SK-N-SH (cell line): ENCODE measurements at regions not wholly inside any gene's neighbourhood (a gene's known extent, or its start where the extent isn't known, plus 50 kb on each side); places are given as distances from the start of the nearest gene placed in this dataset.

Experiments
- CTCF ChIA-PET: fragments of 300-600, 350-600 bp; formaldehyde crosslinking; extraction: SDS; loops from one replicate; lab custom pipeline; 2021; lab: Yijun Ruan, JAX
- POLR2A ChIA-PET: fragments of 350-600 bp; sonication (Branson Sonifier 250); formaldehyde crosslinking; extraction: SDS; loops from one replicate; lab custom pipeline; 2020; ENCODE audit warnings: antibody characterized with exemption, inconsistent platforms; lab: Yijun Ruan, JAX
- DNase-seq: peaks from one replicate; pipeline ENCODE4 v3.0.0; 2012
- H2AFZ ChIP-seq: fragments of 200-600 bp; sonication (generic); 2 replicates; pipeline ENCODE4 v1.8.1; 2016; ENCODE audit warnings: antibody characterized with exemption, mild to moderate bottlenecking, low read depth
- H3F3A ChIP-seq: fragments of 200-600 bp; sonication (generic); replicated peaks from 2 replicates; pipeline ENCODE3; 2016; ENCODE audit warnings: antibody characterized with exemption, mild to moderate bottlenecking; ENCODE audit not compliant: insufficient read depth
- H3K27ac ChIP-seq, 2 experiments: fragments of 200-500 bp in 1 of 2; fragments of 200-600 bp in 1 of 2; sonication (Bioruptor generic) in 1 of 2; sonication (generic), shearing (Covaris generic) in 1 of 2; 2 replicates each; pipeline versions ENCODE4 v1.5.1 to v1.6.1; 2014 to 2016; ENCODE audit warnings: low read depth in 2 of 2, inconsistent platforms in 1 of 2, low read length in 1 of 2, mild to moderate bottlenecking in 1 of 2, mixed read lengths in 1 of 2
- H3K27me3 ChIP-seq: fragments of 200-600 bp; sonication (generic), shearing (Covaris generic); 2 replicates; pipeline ENCODE4 v1.6.1; 2016; ENCODE audit warnings: mixed run types; ENCODE audit not compliant: insufficient read depth
- H3K36me3 ChIP-seq, 2 experiments: fragments of 200-500 bp in 1 of 2; fragments of 200-600 bp in 1 of 2; sonication (Bioruptor generic) in 1 of 2; sonication (generic) in 1 of 2; replicated peaks in 1 of 2; 2 replicates each; pipeline versions ENCODE3 to v1.5.1; 2014 to 2016; ENCODE audit warnings: low read length in 1 of 2, mild to moderate bottlenecking in 1 of 2; ENCODE audit not compliant: insufficient read depth in 2 of 2, control insufficient read depth in 1 of 2
- H3K4me1 ChIP-seq, 2 experiments: fragments of 200-500 bp in 1 of 2; fragments of 200-600 bp in 1 of 2; sonication (Bioruptor generic) in 1 of 2; sonication (generic), shearing (Covaris generic) in 1 of 2; 2 replicates each; pipeline versions ENCODE4 v1.5.1 to v1.6.1; 2014 to 2016; ENCODE audit warnings: low read depth in 1 of 2, low read length in 1 of 2, mixed run types in 1 of 2; ENCODE audit not compliant: insufficient read depth in 2 of 2, control insufficient read depth in 1 of 2
- H3K4me2 ChIP-seq: fragments of 200-600 bp; sonication (generic), shearing (Covaris generic); 2 replicates; pipeline ENCODE4 v1.6.1; 2017; ENCODE audit warnings: mixed run types
- H3K4me3 ChIP-seq, 2 experiments: fragments of 200-500 bp in 1 of 2; fragments of 200-600 bp in 1 of 2; sonication (Bioruptor generic) in 1 of 2; sonication (generic), shearing (Covaris generic) in 1 of 2; 2 replicates each; pipeline versions ENCODE4 v1.5.1 to v1.8.1; 2014 to 2016; ENCODE audit warnings: low read depth in 2 of 2, inconsistent platforms in 1 of 2, low read length in 1 of 2, mild to moderate bottlenecking in 1 of 2, mixed read lengths in 1 of 2, moderate library complexity in 1 of 2
- H3K79me2 ChIP-seq: fragments of 200-600 bp; sonication (generic); 2 replicates; pipeline ENCODE4 v1.8.1; 2017; ENCODE audit warnings: mild to moderate bottlenecking; ENCODE audit not compliant: insufficient read depth
- H3K9ac ChIP-seq: fragments of 200-600 bp; sonication (generic); 2 replicates; pipeline ENCODE4 v1.6.1; 2017; ENCODE audit warnings: mixed run types
- H3K9me2 ChIP-seq: fragments of 200-600 bp; sonication (generic); 2 replicates; pipeline ENCODE4 v1.6.1; 2017; ENCODE audit warnings: mixed run types
- H3K9me3 ChIP-seq: fragments of 200-600 bp; sonication (generic); 2 replicates; pipeline ENCODE4 v1.6.1; 2017; ENCODE audit warnings: mixed run types, mild to moderate bottlenecking, moderate library complexity
- H4K20me1 ChIP-seq: fragments of 200-600 bp; sonication (generic); 2 replicates; pipeline ENCODE4 v1.6.1; 2017; ENCODE audit warnings: mild to moderate bottlenecking, mixed run types; ENCODE audit not compliant: insufficient read depth
- CHD2 ChIP-seq: fragments of 150-350 bp; IDR thresholded peaks from 2 replicates; pipeline ENCODE4 v1.6.1; 2018; ENCODE audit warnings: low read length; ENCODE audit not compliant: partially characterized antibody
- EP300 ChIP-seq, 2 experiments: IDR thresholded peaks; 2 replicates each; pipeline versions ENCODE4 v1.4.0 to v1.6.1; 2012; ENCODE audit warnings: borderline replicate concordance in 1 of 2, low read depth in 1 of 2, low read length in 1 of 2
- EZH2phosphoT487 ChIP-seq: fragments of 200-600 bp; sonication (generic); IDR thresholded peaks from 2 replicates; pipeline ENCODE4 v1.6.1; 2017; ENCODE audit warnings: low read depth, mixed run types, mild to moderate bottlenecking, antibody characterized with exemption, moderate library complexity, borderline replicate concordance
- FOSL2 ChIP-seq: IDR thresholded peaks from 2 replicates; pipeline ENCODE4 v1.4.0; 2012; ENCODE audit warnings: low read depth, mild to moderate bottlenecking, moderate library complexity, borderline replicate concordance
- FOXJ3 ChIP-seq: sonication (generic); formaldehyde crosslinking; IDR thresholded peaks from 2 replicates; pipeline ENCODE4 v1.5.1; 2020; ENCODE audit warnings: mild to moderate bottlenecking, missing genetic modification reagents
- GABPA ChIP-seq: IDR thresholded peaks from 2 replicates; pipeline ENCODE4 v1.4.0; 2012; ENCODE audit warnings: low read depth, mild to moderate bottlenecking
- GATA2 ChIP-seq: sonication (generic); formaldehyde crosslinking; IDR thresholded peaks from 2 replicates; pipeline ENCODE4 v1.5.0; 2020; ENCODE audit warnings: mild to moderate bottlenecking, missing genetic modification reagents
- IRF3 ChIP-seq: fragments of 150-350 bp; IDR thresholded peaks from 2 replicates; pipeline ENCODE4 v1.6.1; 2016; ENCODE audit warnings: mild to moderate bottlenecking, low read depth, low read length
- MAX ChIP-seq: IDR thresholded peaks from 2 replicates; pipeline ENCODE4 v1.4.0; 2012; ENCODE audit warnings: low read depth
- NFIC ChIP-seq: IDR thresholded peaks from 2 replicates; pipeline ENCODE4 v1.4.0; 2012; ENCODE audit warnings: borderline replicate concordance
- NRF1 ChIP-seq: IDR thresholded peaks from 2 replicates; pipeline ENCODE4 v1.6.1; 2012; ENCODE audit warnings: low read depth, mild to moderate bottlenecking, low read length
- PBX3 ChIP-seq: IDR thresholded peaks from 2 replicates; pipeline ENCODE4; 2012
- RAD21 ChIP-seq: IDR thresholded peaks from 2 replicates; pipeline ENCODE4 v1.6.1; 2012; ENCODE audit warnings: mild to moderate bottlenecking, low read length
- RCOR1 ChIP-seq: fragments of 150-350 bp; IDR thresholded peaks from 2 replicates; pipeline ENCODE4 v1.6.1; 2017; ENCODE audit warnings: antibody characterized with exemption, low read length
- REST ChIP-seq: IDR thresholded peaks from 2 replicates; pipeline ENCODE4 v1.6.1; 2012; ENCODE audit warnings: mild to moderate bottlenecking, low read depth, low read length, moderate library complexity
- RFX5 ChIP-seq: IDR thresholded peaks from 2 replicates; pipeline ENCODE4 v1.6.1; 2012; ENCODE audit warnings: mild to moderate bottlenecking, improper control_type of control experiment, low read length
- RXRA ChIP-seq: IDR thresholded peaks from 2 replicates; pipeline ENCODE4 v1.4.0; 2012; ENCODE audit warnings: low read depth, mild to moderate bottlenecking, borderline replicate concordance
- SIN3A ChIP-seq: IDR thresholded peaks from 2 replicates; pipeline ENCODE4 v1.6.1; 2012; ENCODE audit warnings: low read depth, mild to moderate bottlenecking, low read length, moderate library complexity, borderline replicate concordance
- TCF12 ChIP-seq: IDR thresholded peaks from 2 replicates; pipeline ENCODE4 v1.4.0; 2012
- ZBTB33 ChIP-seq: IDR thresholded peaks from 2 replicates; pipeline ENCODE4 v1.4.0; 2012; ENCODE audit warnings: low read depth, borderline replicate concordance
- WGBS: methylation state at CpG from one replicate; pipeline ENCODE4 v1.1.6; 2017; ENCODE audit warnings: low lambda C conversion rate; 5-methylcytosine and 5-hydroxymethylcytosine counted together

- DNase-seq = no peak
- TF ChIP-seq IRF3 (no peak), TCF12 (no peak), RCOR1 (no peak), SIN3A (no peak), NFIC (no peak), ZBTB33 (no peak), RXRA (no peak), EZH2phosphoT487 (no peak), MAX (no peak), FOSL2 (no peak), CHD2 (no peak), RFX5 (no peak), GATA2 (CRISPR knock-in tag) (no peak), NRF1 (no peak), GABPA (no peak), EP300 (IDR thresholded peaks at IDR 0.05; ENCODE audit: borderline replicate concordance in 1 of 2, low read depth in 1 of 2, low read length in 1 of 2) (no peak), FOXJ3 (no peak), RAD21 (no peak), REST (no peak), PBX3 (no peak)
- Histone ChIP-seq H3K27me3 (no peaks in the 10 kb centered on the region), H3K36me3 (no peaks in the 10 kb centered on the region), H3K4me1 (no peaks in the 10 kb centered on the region), H2AFZ (no peak overlapping the region), H3K79me2 (no peaks in the 10 kb centered on the region), H3K9me3 (no peaks in the 10 kb centered on the region), H4K20me1 (no peaks in the 10 kb centered on the region), H3K4me3 (no peak overlapping the region), H3K9me2 (0 out of 2 replicates have a peak, but pooled peaks cover 4% of the 10 kb centered on the region), H3K27ac (no peak overlapping the region), H3K4me2 (no peak overlapping the region), H3K9ac (no peak overlapping the region), H3F3A (no peaks in the 10 kb centered on the region)
- CTCF ChIA-PET = interaction anchor here (0.6 kb wide), 1 partner anchor 47 kb away, joined by 3 read pairs; no protein-coding TSS in a partner anchor
- POLR2A ChIA-PET = no interaction called here
- WGBS = 34% methylated on average over 1 of the region's 1 CpG
Measured at GRCh38 chr9:11092974-11093373, 480.2 kb upstream of the PTPRD start.
